ENCODE measurements at regions not wholly inside any gene's neighbourhood (a gene's known extent, or its start where the extent isn't known, plus 50 kb on each side); places are given as distances from the start of the nearest gene placed in this dataset.

DNA sequence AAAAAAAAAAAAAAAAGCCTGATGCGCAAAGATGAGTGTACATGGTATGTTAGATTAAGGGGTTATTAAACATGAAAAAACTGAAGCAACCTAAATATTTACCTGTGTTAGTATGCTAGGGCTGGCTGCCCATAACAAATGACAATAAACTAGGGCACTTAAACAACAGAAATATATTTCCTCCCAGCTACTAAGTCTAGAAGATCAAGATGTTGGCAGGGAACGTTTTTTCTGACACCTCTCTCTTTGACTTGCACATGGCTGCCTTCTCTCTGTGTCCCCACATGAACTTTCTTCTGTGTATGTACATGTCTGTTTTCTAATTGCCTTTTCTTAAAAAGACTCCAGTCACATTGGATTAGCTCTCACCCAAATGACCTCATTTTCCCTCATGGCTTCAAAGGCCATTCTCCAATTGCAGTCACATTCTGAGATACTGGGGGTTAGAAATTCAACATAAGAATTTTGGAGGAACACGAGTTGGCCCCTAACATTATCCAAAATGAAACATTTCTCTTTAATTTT, 694.5 kb downstream of the CDH9 start:
- H3K4me3 ChIP-seq (replicated peaks in 1 of 3; ENCODE audit: insufficient read depth in 1 of 3, low read depth in 2 of 3, low read length in 3 of 3) = no peak overlapping the region
- WGBS (ENCODE audit: low lambda C conversion rate) = 20% methylated on average over 3 of the region's 3 CpGs
- H3K36me3 ChIP-seq (replicated peaks in 1 of 2; ENCODE audit: control insufficient read depth in 1 of 2, insufficient read depth in 2 of 2, low read length in 2 of 2) = no peaks in the 10 kb centered on the region
- FAIRE-seq (no peak), ATAC-seq (no peak), DNase-seq (ENCODE audit: low spot score) (no peak)
- no peak overlapping the region for H2AFZ ChIP-seq (ENCODE audit: low read length)
- ChIA-PET CTCF (ENCODE audit: low intra/inter-chr PET ratio, low total read pairs) (no interaction called here), POLR2A (no interaction called here)
- TF ChIP-seq ZNF160 (CRISPR knock-in tag; IDR thresholded peaks at IDR 0.05) = no peak
- TF ChIP-seq, protein P1, sequence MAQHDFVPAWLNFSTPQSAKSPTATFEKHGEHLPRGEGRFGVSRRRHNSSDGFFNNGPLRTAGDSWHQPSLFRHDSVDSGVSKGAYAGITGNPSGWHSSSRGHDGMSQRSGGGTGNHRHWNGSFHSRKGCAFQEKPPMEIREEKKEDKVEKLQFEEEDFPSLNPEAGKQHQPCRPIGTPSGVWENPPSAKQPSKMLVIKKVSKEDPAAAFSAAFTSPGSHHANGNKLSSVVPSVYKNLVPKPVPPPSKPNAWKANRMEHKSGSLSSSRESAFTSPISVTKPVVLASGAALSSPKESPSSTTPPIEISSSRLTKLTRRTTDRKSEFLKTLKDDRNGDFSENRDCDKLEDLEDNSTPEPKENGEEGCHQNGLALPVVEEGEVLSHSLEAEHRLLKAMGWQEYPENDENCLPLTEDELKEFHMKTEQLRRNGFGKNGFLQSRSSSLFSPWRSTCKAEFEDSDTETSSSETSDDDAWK (CRISPR knock-in tag; IDR thresholded peaks at IDR 0.05) = no peak
- no peak for TF ChIP-seq HDAC2 (CRISPR knock-in tag; IDR thresholded peaks at IDR 0.05)
- TF ChIP-seq FOXA3 (CRISPR knock-in tag; IDR thresholded peaks at IDR 0.05) = no peak
- no peak for TF ChIP-seq YY1 (IDR thresholded peaks at IDR 0.05; ENCODE audit: insufficient read depth, insufficient replicate concordance, low read depth, low read length)
- no peak for TF ChIP-seq STAT5B (CRISPR knock-in tag; IDR thresholded peaks at IDR 0.05)
- TF ChIP-seq, protein P2, sequence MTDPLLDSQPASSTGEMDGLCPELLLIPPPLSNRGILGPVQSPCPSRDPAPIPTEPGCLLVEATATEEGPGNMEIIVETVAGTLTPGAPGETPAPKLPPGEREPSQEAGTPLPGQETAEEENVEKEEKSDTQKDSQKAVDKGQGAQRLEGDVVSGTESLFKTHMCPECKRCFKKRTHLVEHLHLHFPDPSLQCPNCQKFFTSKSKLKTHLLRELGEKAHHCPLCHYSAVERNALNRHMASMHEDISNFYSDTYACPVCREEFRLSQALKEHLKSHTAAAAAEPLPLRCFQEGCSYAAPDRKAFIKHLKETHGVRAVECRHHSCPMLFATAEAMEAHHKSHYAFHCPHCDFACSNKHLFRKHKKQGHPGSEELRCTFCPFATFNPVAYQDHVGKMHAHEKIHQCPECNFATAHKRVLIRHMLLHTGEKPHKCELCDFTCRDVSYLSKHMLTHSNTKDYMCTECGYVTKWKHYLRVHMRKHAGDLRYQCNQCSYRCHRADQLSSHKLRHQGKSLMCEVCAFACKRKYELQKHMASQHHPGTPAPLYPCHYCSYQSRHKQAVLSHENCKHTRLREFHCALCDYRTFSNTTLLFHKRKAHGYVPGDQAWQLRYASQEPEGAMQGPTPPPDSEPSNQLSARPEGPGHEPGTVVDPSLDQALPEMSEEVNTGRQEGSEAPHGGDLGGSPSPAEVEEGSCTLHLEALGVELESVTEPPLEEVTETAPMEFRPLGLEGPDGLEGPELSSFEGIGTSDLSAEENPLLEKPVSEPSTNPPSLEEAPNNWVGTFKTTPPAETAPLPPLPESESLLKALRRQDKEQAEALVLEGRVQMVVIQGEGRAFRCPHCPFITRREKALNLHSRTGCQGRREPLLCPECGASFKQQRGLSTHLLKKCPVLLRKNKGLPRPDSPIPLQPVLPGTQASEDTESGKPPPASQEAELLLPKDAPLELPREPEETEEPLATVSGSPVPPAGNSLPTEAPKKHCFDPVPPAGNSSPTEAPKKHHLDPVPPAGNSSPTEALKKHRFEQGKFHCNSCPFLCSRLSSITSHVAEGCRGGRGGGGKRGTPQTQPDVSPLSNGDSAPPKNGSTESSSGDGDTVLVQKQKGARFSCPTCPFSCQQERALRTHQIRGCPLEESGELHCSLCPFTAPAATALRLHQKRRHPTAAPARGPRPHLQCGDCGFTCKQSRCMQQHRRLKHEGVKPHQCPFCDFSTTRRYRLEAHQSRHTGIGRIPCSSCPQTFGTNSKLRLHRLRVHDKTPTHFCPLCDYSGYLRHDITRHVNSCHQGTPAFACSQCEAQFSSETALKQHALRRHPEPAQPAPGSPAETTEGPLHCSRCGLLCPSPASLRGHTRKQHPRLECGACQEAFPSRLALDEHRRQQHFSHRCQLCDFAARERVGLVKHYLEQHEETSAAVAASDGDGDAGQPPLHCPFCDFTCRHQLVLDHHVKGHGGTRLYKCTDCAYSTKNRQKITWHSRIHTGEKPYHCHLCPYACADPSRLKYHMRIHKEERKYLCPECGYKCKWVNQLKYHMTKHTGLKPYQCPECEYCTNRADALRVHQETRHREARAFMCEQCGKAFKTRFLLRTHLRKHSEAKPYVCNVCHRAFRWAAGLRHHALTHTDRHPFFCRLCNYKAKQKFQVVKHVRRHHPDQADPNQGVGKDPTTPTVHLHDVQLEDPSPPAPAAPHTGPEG (CRISPR knock-in tag; IDR thresholded peaks at IDR 0.05) = no peak
- TF ChIP-seq HNF4A (CRISPR knock-in tag; IDR thresholded peaks at IDR 0.05) = no peak
- TF ChIP-seq ZFP1 (CRISPR knock-in tag; IDR thresholded peaks at IDR 0.05) = no peak
- no peak for TF ChIP-seq HMG20A (CRISPR knock-in tag; IDR thresholded peaks at IDR 0.05; ENCODE audit: borderline replicate concordance)
- no peak overlapping the region for H3K9ac ChIP-seq (ENCODE audit: insufficient read depth, low read depth, low read length)
- H3K27me3 ChIP-seq (ENCODE audit: control insufficient read depth in 1 of 2, insufficient read depth in 2 of 2, low read length in 2 of 2) = no peaks in the 10 kb centered on the region
- H4K20me1 ChIP-seq (ENCODE audit: insufficient read depth, low read length) = no peaks in the 10 kb centered on the region
- H3K9me3 ChIP-seq (ENCODE audit: low read length) = peaks cover 26% of the 10 kb centered on the region
- H3K79me2 ChIP-seq (ENCODE audit: insufficient read depth, low read length) = no peaks in the 10 kb centered on the region
- H3K4me1 ChIP-seq (ENCODE audit: insufficient read depth, low read length) = no peaks in the 10 kb centered on the region
- intact Hi-C loops (cut with micrococcal nuclease; ENCODE audit: unreplicated experiment) (no loop called here), in situ Hi-C loops (cut with HindIII; ENCODE audit: extremely low pct_ligation_motif_present, low pct_unique_long_range_greater_than_20kb) (no loop called here)
- no peak overlapping the region for H3K27ac ChIP-seq (ENCODE audit: extremely low read length, insufficient read depth, low read length)
- no TSS peak for BruUV-seq (replicated peaks)
- no peak overlapping the region for H3K4me2 ChIP-seq (ENCODE audit: low read depth, low read length)
